Stimulated activated naive B cell treated with anti-CD40 and anti-IgM and Interleukin-4, amounts not matched to agents 10 μg/mL and 1 μg/mL and 100 μg/mL, for 72 hours (primary cell): ENCODE measurements at regions not wholly inside any gene's neighbourhood (a gene's known extent, or its start where the extent isn't known, plus 50 kb on each side); places are given as distances from the start of the nearest gene placed in this dataset.
"Not testable (repeated sequence)": the region's sequence is repeated elsewhere in the genome, so short reads cannot be mapped to it uniquely, and the experiment has no call there.

Experiments
- ATAC-seq, 2 donors: fragments of 150-1000 bp; cut with Tn5 transposase; replicated peaks; 2 replicates each; pipeline ENCODE4 v1.10.0; 2021; ENCODE audit warnings: moderate library complexity in 1 of 2
- DNase-seq: peaks from one replicate; pipeline ENCODE4 v3.0.0; 2021
- H3K27ac Mint-ChIP-seq: one replicate; pipeline ENCODE4 v1.8.0; 2022; ENCODE audit warnings: mild to moderate bottlenecking, mixed read lengths
- H3K27me3 Mint-ChIP-seq, 2 donors: one replicate each; pipeline ENCODE4 v1.8.0; 2022; ENCODE audit warnings: mixed read lengths in 2 of 2
- H3K36me3 Mint-ChIP-seq, 2 donors: one replicate each; pipeline ENCODE4 v1.8.0; 2022; ENCODE audit warnings: mixed read lengths in 2 of 2, mild to moderate bottlenecking in 1 of 2
- H3K4me1 Mint-ChIP-seq, 2 donors: one replicate each; pipeline ENCODE4 v1.8.0; 2022; ENCODE audit warnings: mixed read lengths in 2 of 2, mild to moderate bottlenecking in 1 of 2
- H3K4me3 Mint-ChIP-seq, 2 donors: one replicate each; pipeline ENCODE4 v1.8.0; 2022; ENCODE audit warnings: mild to moderate bottlenecking in 2 of 2, mixed read lengths in 2 of 2, moderate library complexity in 1 of 2
- H3K9me3 Mint-ChIP-seq, 2 donors: one replicate each; pipeline ENCODE4 v1.8.0; 2022; ENCODE audit warnings: mixed read lengths in 2 of 2, mild to moderate bottlenecking in 1 of 2

DNA sequence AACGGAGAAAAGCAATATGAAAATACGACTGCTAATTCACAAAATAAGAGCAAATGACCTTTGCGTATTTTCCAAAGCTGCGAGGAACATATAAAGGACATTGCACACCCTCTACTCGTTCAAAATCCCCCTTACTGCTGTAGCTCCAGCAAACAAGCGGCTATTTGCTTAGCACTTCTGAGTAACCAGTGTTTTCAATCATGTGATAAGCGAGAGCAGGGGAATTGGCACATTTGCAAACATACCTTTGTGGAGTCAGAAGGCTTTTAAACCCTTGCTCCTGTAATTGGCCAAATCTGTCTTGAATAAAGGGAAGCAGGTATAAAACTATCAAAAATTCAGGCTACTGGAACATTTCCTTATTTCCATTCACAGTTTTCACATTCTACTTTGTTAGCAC lies 610.2 kb downstream of the UBE2NL start:
- peaks cover 0 to 8% of the 10 kb centered on the region in 2 donors for H3K9me3 Mint-ChIP-seq
- no peak for DNase-seq
- H3K27me3 Mint-ChIP-seq, result no peaks in the 10 kb centered on the region
- H3K4me3 Mint-ChIP-seq, result no peak overlapping the region
- H3K36me3 Mint-ChIP-seq, result no peaks in the 10 kb centered on the region
- no peak for ATAC-seq
- H3K4me1 Mint-ChIP-seq, result no peaks in the 10 kb centered on the region
- H3K27ac Mint-ChIP-seq, result no peak overlapping the region

DNA sequence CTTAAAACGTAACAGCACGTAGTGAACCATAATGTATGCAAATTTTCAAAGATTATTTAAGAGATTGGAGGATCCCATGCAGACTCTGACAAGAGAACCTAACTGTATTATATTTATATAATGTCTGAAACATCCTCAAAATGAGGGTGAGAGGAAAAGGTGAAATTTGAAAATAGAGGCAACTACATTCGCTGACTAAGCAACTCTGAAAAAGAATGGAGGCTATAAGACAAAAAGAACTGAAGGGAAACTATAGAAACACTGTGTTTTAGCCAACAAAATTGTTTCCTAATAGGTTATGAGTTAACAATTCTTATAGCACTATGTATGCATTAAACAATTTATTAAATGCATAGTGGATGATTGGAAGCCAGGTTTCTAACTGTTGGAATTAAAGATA lies 648.0 kb downstream of the UBE2NL start:
- no peak for DNase-seq
- Mint-ChIP-seq H3K27me3 (no peaks in the 10 kb centered on the region), H3K27ac (no peak overlapping the region), H3K9me3 (peaks cover 3 to 6% of the 10 kb centered on the region in 2 donors), H3K4me3 (no peak overlapping the region), H3K4me1 (no peaks in the 10 kb centered on the region), H3K36me3 (no peaks in the 10 kb centered on the region)
- no peak for ATAC-seq

DNA sequence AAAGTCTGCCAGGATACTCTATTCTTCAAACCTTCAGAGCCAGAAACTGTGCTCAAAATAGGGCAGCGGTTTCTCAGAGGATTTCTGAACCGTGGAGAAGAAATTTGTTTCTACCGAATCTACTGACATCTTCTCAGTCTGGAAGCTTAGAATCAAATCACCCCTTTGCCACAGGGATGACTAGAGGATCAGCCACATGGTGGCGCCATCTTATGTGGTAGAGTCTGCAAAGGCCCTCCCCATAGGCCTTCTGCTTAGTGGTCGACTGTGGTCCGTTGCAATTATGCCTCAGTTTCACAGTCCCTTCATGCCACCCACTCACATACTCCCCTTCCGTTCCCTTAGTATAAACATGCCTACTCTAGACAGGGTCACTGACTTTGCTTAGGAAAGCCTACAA lies 680.7 kb upstream of the SPANXN1 start:
- ATAC-seq (no peak), DNase-seq (no peak)
- Mint-ChIP-seq H3K4me3 (no peak overlapping the region), H3K27ac (no peak overlapping the region), H3K36me3 (no peaks in the 10 kb centered on the region), H3K9me3 (peaks cover 2 to 9% of the 10 kb centered on the region in 2 donors), H3K4me1 (no peaks in the 10 kb centered on the region), H3K27me3 (no peaks in the 10 kb centered on the region)

DNA sequence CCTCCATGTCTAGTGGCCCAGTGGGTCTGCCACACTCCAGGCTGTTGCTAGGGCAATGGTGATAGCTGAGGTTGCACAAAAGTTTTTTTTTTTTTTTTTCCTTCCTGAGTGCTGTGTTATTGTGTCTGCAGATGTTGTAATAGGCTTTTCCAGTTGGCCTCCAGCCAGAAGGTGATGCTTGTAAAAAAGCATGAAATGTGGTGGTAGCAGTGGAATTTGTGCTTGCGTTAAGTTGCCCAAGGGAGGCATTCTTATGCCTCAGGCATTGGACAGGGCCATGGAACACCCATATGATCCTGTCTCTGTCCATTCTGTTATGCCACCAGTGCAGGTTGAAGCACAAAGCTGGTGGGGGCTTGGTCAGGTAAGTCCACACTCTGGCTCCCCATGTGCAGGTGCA lies 660.5 kb upstream of the SPANXN1 start:
- DNase-seq (no peak), ATAC-seq (no peak)
- Mint-ChIP-seq H3K4me1 (no peaks in the 10 kb centered on the region), H3K27ac (no peak overlapping the region), H3K4me3 (no peak overlapping the region), H3K27me3 (no peaks in the 10 kb centered on the region), H3K9me3 (peaks cover 0 to 5% of the 10 kb centered on the region in 2 donors), H3K36me3 (no peaks in the 10 kb centered on the region)

DNA sequence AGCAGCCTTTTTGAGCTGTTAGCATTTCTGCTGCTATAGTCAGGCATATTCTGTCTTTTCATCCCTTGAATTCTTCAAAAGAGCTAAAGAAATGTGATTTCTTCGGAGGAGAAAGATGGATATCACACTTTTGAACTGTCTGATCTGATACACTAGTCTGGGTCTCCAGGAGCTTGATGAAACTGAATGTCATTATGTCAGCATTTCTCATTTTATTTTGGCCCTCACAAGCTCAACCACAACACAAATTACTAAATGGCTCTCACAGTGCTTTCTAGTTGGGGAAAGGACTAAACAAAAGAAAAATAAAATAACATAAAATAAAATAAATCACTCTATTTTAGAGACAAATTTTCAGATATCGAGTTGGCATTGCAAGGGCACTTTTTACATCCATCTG lies 655.3 kb upstream of the SPANXN1 start:
- Mint-ChIP-seq H3K4me3 (no peak overlapping the region), H3K4me1 (no peaks in the 10 kb centered on the region), H3K27me3 (no peaks in the 10 kb centered on the region), H3K27ac (no peak overlapping the region), H3K36me3 (no peaks in the 10 kb centered on the region), H3K9me3 (peaks cover 4 to 7% of the 10 kb centered on the region in 2 donors)
- no peak for DNase-seq
- no peak for ATAC-seq

DNA sequence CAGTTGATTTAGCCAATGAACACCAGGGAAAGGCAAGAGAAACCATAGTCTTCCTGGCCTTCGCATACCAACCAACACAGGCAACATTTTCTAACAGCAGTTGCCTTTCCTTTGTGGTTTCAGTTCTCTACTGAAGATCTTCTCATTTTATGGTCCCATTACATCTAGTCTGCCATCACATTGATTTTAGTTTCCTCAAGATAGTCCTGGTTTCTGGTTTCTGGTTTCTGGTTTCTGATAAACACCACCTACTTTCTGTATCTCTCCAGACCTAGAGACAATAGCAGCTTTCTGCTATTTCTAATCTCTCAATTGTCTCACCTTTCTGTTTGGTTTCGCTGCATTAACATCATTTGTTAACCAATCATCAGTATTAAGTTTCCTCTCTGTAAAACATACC lies 646.3 kb upstream of the SPANXN1 start:
- Mint-ChIP-seq H3K4me1 (no peaks in the 10 kb centered on the region), H3K36me3 (no peaks in the 10 kb centered on the region), H3K9me3 (no peaks in the 10 kb centered on the region), H3K27me3 (no peaks in the 10 kb centered on the region), H3K27ac (no peak overlapping the region), H3K4me3 (no peak overlapping the region)
- ATAC-seq, result no peak
- no peak for DNase-seq

DNA sequence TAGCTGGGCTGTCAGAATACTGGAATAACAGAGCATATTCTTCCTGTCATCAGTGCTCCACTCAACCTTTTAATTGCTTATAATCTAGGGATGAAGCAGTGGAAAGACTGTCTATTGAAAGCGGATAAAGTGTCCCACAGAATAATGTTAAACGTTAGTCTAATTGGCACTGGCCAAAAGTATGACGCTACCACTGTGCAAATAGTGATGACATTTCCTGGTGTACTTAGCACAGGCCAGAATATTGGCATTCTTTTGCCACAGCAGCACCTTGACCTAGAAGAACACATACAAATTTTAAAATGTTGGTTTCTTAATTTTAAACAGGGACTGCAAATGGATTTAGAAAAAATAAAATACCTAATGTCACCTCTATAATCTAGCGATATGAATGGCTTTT lies 635.2 kb upstream of the SPANXN1 start:
- peaks cover 0 to 4% of the 10 kb centered on the region in 2 donors for H3K9me3 Mint-ChIP-seq
- no peaks in the 10 kb centered on the region for H3K4me1 Mint-ChIP-seq
- H3K27ac Mint-ChIP-seq, result no peak overlapping the region
- no peak for ATAC-seq
- H3K4me3 Mint-ChIP-seq, result no peak overlapping the region
- DNase-seq, result no peak
- no peaks in the 10 kb centered on the region for H3K36me3 Mint-ChIP-seq
- no peaks in the 10 kb centered on the region for H3K27me3 Mint-ChIP-seq

DNA sequence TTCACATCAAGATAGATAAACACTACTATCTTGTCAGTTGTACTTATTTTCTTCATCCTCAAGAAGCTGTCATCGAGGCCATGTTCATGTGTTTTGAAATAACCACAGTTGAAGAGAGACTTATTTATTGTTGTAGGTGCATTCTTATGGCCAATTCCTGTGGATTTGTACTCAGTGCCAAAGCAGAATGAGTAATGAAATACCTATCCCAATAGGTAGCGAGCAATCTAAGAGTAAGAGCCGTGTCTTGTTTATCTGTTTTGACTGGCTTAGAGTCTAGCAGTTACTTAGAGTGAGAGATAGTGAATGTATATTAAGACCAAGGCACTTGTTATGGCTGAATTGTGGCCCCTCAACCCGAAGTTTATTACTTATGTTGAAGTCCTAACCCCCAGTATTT lies 631.0 kb upstream of the SPANXN1 start:
- Mint-ChIP-seq H3K4me1 (no peaks in the 10 kb centered on the region), H3K27me3 (no peaks in the 10 kb centered on the region)
- no peak for DNase-seq

DNA sequence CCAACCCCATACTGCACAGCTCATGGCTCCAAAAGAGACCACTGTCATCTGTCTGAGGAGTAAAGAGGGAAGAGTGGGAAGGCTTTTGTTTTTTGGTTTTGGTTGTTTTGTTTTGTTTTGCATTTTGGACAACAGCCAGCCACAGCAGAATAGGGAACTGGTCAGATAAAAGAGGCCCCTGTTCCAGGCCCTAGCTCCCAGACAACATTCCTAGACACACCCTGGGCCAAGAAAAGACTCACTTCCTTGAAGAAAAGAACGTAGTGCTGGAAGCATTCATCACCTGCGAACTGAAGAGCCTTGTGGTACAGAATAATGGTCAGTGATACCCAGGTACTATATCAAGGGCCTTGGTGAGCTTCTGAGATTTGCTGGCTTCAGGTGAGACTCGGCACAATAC lies 619.4 kb upstream of the SPANXN1 start:
- Mint-ChIP-seq H3K27me3 (no peaks in the 10 kb centered on the region), H3K36me3 (no peaks in the 10 kb centered on the region)
- no peak for ATAC-seq

More for the DNA sequence above, 631.0 kb upstream of the SPANXN1 start:
- Mint-ChIP-seq H3K27ac (no peak overlapping the region), H3K9me3 (no peaks in the 10 kb centered on the region), H3K4me3 (no peak overlapping the region), H3K36me3 (no peaks in the 10 kb centered on the region)
- ATAC-seq, result no peak

DNA sequence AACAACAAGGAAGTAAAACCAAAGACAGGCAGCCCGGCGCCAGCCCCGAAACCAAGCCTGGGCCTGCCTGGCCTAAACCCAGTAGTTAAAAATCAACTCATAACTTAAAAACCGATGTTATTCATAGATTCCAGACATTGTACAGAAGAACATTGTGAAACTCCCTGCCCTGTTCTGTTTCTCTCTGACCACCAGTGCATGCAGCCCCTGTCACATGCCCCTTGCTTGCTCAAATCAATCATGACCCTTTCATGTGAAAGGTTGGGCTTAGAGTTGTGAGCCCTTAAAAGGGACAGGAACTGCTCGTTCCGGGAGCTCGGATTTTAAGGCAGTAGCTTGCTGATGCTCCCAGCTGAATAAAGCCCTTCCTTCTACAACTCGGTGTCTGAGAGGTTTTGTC lies 612.9 kb upstream of the SPANXN1 start:
- DNase-seq, ATAC-seq, H3K9me3 Mint-ChIP-seq, H3K36me3 Mint-ChIP-seq, H3K4me1 Mint-ChIP-seq, H3K27ac Mint-ChIP-seq, H3K4me3 Mint-ChIP-seq, H3K27me3 Mint-ChIP-seq: not testable (repeated sequence)

More for the DNA sequence above, 619.4 kb upstream of the SPANXN1 start:
- Mint-ChIP-seq H3K4me1 (no peaks in the 10 kb centered on the region), H3K27ac (no peak overlapping the region), H3K4me3 (no peak overlapping the region), H3K9me3 (peaks cover 0 to 4% of the 10 kb centered on the region in 2 donors)
- DNase-seq, result no peak

DNA sequence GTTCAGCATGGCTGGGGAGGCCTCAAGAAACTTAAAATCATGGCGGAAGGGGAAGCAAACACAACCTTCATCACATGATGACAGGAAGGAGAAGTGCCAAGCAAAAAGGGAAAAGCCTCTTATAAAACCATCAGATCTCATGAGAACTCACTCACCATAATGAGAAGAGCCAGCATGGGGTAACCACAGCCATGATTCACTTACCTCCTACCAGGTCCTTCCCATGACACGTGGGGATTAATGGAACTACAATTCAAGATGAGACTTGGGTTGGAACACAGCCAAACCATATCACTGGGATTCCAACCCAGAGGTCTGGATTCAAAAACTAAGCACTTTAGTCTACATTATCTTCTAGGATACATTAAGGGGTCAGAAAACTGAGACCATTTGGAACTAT lies 609.6 kb upstream of the SPANXN1 start:
- Mint-ChIP-seq H3K27ac (no peak overlapping the region), H3K9me3 (peaks cover 3 to 9% of the 10 kb centered on the region in 2 donors), H3K27me3 (no peaks in the 10 kb centered on the region), H3K36me3 (no peaks in the 10 kb centered on the region), H3K4me3 (no peak overlapping the region), H3K4me1 (no peaks in the 10 kb centered on the region)
- ATAC-seq, result no peak
- no peak for DNase-seq

DNA sequence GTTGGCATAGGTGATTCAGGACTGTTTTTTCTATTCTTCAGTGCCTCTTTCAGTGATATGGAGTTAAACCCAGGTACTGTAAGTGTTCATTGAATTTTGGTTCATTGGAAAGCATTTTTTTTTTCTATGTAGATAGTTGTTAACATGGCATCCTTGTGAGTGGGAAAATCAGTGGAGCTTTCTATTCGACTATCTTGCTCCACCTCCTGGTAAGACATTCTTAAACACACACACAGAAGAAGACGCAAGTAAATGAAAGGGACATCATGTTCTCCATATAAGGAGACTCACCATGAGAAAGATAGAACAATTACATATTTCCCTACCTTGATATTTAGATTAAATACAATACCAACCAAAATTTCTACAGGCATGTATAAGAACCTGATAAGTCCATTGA lies 598.5 kb upstream of the SPANXN1 start:
- no peaks in the 10 kb centered on the region for H3K27me3 Mint-ChIP-seq
- H3K36me3 Mint-ChIP-seq, result no peaks in the 10 kb centered on the region
- no peak overlapping the region for H3K4me3 Mint-ChIP-seq
- peaks cover 4% of the 10 kb centered on the region in 2 donors for H3K9me3 Mint-ChIP-seq
- H3K27ac Mint-ChIP-seq, result no peak overlapping the region
- H3K4me1 Mint-ChIP-seq, result no peaks in the 10 kb centered on the region
- ATAC-seq (no peak), DNase-seq (no peak)

DNA sequence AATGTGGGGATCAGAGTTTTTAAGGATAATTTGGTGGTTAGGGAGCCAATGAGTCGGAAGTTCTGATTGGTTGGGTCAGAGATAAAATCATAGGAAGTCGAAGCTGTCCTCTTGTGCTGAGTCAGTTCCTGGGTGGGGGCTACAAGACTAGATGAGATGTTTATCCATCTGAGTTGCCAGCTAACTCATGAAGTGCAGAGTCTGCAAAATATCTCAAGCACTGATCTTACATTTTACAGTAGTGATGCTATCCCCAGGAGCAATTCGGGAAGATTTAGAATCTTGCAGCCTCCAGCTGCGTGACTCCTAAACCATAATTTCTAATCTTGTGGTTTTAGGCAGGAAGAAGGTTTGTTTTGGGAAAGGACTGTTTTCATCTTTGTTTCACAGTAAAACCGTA lies 565.8 kb upstream of the SPANXN1 start:
- Mint-ChIP-seq H3K4me3 (no peak overlapping the region), H3K9me3 (peaks cover 0 to 1% of the 10 kb centered on the region in 2 donors), H3K36me3 (no peaks in the 10 kb centered on the region), H3K27ac (no peak overlapping the region), H3K27me3 (no peaks in the 10 kb centered on the region), H3K4me1 (no peaks in the 10 kb centered on the region)
- ATAC-seq (no peak), DNase-seq (no peak)

DNA sequence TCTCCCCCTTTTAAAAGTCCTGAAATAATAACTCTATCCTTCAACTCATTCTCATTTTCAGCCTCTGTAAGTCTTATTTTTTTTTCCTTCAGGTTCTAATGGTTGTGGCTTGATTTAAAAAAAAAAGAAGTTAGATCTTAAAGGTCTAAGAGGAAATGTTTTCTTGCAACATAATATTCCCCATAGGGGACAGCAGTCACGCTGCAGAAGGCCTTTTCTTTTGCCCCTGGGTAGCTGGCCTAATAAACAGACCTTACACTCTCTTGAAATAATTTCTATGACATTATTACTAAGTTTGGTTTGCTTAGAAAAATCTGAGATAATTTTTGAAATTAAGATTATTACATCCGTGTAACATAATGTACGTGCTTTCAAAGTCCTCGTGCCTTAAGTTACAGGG lies 564.1 kb upstream of the SPANXN1 start:
- Mint-ChIP-seq H3K27ac (no peak overlapping the region), H3K4me3 (no peak overlapping the region), H3K4me1 (no peaks in the 10 kb centered on the region), H3K36me3 (no peaks in the 10 kb centered on the region), H3K27me3 (no peaks in the 10 kb centered on the region), H3K9me3 (peaks cover 0 to 1% of the 10 kb centered on the region in 2 donors)
- DNase-seq (no peak), ATAC-seq (no peak)

DNA sequence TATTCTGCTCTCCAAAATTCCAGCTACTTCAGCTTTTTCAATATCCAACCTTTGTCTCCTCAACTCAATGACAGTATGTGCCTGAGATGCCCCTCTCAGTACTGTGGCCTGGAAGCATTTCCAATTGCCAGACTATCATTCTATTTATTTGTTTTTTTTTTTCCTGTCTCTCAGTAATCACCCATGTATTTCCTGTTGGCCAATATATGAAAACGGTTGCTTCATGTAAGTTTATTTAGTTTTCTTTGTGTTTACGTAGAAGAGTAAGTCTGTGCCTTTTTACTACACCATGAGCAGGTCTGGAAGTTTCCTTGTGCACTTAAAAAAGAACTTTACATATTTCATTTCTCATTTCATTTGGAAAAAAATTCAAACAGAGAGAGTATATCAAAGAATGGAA lies 537.5 kb upstream of the SPANXN1 start:
- no peaks in the 10 kb centered on the region for H3K36me3 Mint-ChIP-seq
- DNase-seq, result no peak
- H3K27ac Mint-ChIP-seq, result no peak overlapping the region

DNA sequence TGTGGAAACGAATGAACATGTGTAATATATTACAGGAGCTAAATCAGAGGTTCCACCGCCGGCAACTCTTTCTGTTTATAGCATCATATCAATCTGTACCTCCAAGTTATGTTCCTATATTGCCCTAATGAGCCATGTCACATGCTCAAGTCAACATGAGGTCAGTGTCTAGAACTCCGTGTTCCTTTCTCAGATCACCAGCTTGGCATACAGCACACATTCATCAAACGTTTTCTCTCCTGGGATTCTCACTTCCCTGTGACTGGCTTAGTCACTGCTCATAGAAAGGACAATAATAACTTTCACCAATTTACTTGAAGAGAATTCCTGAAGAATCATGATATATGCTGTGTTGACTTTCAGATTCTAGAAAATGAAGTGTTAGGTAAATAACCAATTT lies 532.0 kb upstream of the SPANXN1 start:
- Mint-ChIP-seq H3K36me3 (no peaks in the 10 kb centered on the region), H3K27ac (no peak overlapping the region), H3K9me3 (peaks cover 0 to 4% of the 10 kb centered on the region in 2 donors), H3K27me3 (no peaks in the 10 kb centered on the region), H3K4me3 (no peak overlapping the region), H3K4me1 (no peaks in the 10 kb centered on the region)
- ATAC-seq (no peak), DNase-seq (no peak)

More for the DNA sequence above, 537.5 kb upstream of the SPANXN1 start:
- Mint-ChIP-seq H3K9me3 (peaks cover 3 to 4% of the 10 kb centered on the region in 2 donors), H3K4me1 (no peaks in the 10 kb centered on the region), H3K4me3 (no peak overlapping the region), H3K27me3 (no peaks in the 10 kb centered on the region)
- no peak for ATAC-seq
